SK-N-SH (cell line): ENCODE measurements at regions not wholly inside any gene's neighbourhood (a gene's known extent, or its start where the extent isn't known, plus 50 kb on each side); places are given as distances from the start of the nearest gene placed in this dataset.

Experiments used
- JUND ChIP-seq: IDR thresholded peaks from 2 replicates; pipeline ENCODE4 v1.4.0; 2012
- MAX ChIP-seq: IDR thresholded peaks from 2 replicates; pipeline ENCODE4 v1.4.0; 2012; ENCODE audit warnings: low read depth
- POLR2AphosphoS5 ChIP-seq: IDR thresholded peaks from 2 replicates; pipeline ENCODE4 v1.6.1; 2012; ENCODE audit warnings: low read depth, low read length
- RFX5 ChIP-seq: IDR thresholded peaks from 2 replicates; pipeline ENCODE4 v1.6.1; 2012; ENCODE audit warnings: mild to moderate bottlenecking, improper control_type of control experiment, low read length
- SMC3 ChIP-seq: IDR thresholded peaks from 2 replicates; pipeline ENCODE4 v1.6.1; 2012; ENCODE audit warnings: low read depth, low read length, improper control_type of control experiment
- TAF1 ChIP-seq: IDR thresholded peaks from 2 replicates; pipeline ENCODE4 v1.6.1; 2012; ENCODE audit warnings: low read depth, mild to moderate bottlenecking, low read length, moderate library complexity, borderline replicate concordance
- USF1 ChIP-seq: IDR thresholded peaks from 2 replicates; pipeline ENCODE4 v1.4.0; 2012; ENCODE audit warnings: low read depth, borderline replicate concordance
- TF ChIP-seq, protein P1 (sequence below): fragments of 200-600 bp; sonication (generic); IDR thresholded peaks from 2 replicates; pipeline ENCODE4 v1.6.1; 2017; ENCODE audit warnings: antibody characterized with exemption, mild to moderate bottlenecking, moderate library complexity
- TF ChIP-seq, protein P2 (sequence below): IDR thresholded peaks from 2 replicates; pipeline ENCODE4 v1.4.0; 2012; ENCODE audit warnings: low read depth, borderline replicate concordance
- TF ChIP-seq, protein P3 (sequence below): IDR thresholded peaks from 2 replicates; pipeline ENCODE4 v1.6.1; 2012; ENCODE audit warnings: mild to moderate bottlenecking, low read depth, low read length, moderate library complexity

- TF ChIP-seq, protein P1, sequence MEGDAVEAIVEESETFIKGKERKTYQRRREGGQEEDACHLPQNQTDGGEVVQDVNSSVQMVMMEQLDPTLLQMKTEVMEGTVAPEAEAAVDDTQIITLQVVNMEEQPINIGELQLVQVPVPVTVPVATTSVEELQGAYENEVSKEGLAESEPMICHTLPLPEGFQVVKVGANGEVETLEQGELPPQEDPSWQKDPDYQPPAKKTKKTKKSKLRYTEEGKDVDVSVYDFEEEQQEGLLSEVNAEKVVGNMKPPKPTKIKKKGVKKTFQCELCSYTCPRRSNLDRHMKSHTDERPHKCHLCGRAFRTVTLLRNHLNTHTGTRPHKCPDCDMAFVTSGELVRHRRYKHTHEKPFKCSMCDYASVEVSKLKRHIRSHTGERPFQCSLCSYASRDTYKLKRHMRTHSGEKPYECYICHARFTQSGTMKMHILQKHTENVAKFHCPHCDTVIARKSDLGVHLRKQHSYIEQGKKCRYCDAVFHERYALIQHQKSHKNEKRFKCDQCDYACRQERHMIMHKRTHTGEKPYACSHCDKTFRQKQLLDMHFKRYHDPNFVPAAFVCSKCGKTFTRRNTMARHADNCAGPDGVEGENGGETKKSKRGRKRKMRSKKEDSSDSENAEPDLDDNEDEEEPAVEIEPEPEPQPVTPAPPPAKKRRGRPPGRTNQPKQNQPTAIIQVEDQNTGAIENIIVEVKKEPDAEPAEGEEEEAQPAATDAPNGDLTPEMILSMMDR = no peak
- no peak for TF ChIP-seq RFX5
- no peak for TF ChIP-seq JUND
- no peak for TF ChIP-seq USF1
- no peak for TF ChIP-seq SMC3
- TF ChIP-seq, protein P2, sequence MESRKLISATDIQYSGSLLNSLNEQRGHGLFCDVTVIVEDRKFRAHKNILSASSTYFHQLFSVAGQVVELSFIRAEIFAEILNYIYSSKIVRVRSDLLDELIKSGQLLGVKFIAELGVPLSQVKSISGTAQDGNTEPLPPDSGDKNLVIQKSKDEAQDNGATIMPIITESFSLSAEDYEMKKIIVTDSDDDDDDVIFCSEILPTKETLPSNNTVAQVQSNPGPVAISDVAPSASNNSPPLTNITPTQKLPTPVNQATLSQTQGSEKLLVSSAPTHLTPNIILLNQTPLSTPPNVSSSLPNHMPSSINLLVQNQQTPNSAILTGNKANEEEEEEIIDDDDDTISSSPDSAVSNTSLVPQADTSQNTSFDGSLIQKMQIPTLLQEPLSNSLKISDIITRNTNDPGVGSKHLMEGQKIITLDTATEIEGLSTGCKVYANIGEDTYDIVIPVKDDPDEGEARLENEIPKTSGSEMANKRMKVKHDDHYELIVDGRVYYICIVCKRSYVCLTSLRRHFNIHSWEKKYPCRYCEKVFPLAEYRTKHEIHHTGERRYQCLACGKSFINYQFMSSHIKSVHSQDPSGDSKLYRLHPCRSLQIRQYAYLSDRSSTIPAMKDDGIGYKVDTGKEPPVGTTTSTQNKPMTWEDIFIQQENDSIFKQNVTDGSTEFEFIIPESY = no peak
- TF ChIP-seq, protein P3, sequence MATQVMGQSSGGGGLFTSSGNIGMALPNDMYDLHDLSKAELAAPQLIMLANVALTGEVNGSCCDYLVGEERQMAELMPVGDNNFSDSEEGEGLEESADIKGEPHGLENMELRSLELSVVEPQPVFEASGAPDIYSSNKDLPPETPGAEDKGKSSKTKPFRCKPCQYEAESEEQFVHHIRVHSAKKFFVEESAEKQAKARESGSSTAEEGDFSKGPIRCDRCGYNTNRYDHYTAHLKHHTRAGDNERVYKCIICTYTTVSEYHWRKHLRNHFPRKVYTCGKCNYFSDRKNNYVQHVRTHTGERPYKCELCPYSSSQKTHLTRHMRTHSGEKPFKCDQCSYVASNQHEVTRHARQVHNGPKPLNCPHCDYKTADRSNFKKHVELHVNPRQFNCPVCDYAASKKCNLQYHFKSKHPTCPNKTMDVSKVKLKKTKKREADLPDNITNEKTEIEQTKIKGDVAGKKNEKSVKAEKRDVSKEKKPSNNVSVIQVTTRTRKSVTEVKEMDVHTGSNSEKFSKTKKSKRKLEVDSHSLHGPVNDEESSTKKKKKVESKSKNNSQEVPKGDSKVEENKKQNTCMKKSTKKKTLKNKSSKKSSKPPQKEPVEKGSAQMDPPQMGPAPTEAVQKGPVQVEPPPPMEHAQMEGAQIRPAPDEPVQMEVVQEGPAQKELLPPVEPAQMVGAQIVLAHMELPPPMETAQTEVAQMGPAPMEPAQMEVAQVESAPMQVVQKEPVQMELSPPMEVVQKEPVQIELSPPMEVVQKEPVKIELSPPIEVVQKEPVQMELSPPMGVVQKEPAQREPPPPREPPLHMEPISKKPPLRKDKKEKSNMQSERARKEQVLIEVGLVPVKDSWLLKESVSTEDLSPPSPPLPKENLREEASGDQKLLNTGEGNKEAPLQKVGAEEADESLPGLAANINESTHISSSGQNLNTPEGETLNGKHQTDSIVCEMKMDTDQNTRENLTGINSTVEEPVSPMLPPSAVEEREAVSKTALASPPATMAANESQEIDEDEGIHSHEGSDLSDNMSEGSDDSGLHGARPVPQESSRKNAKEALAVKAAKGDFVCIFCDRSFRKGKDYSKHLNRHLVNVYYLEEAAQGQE = no peak
- no peak for TF ChIP-seq TAF1
- no peak for TF ChIP-seq POLR2AphosphoS5
- no peak for TF ChIP-seq MAX
These were observed 88.1 kb upstream of the AGAP1 start for GRCh38 chr2:235405612-235406361.
